Activated effector memory CD4-positive, alpha-beta T cell treated with Interleukin-2 at 50 U/mL for 16 hours (primary cell): ENCODE measurements at regions not wholly inside any gene's neighbourhood (a gene's known extent, or its start where the extent isn't known, plus 50 kb on each side); places are given as distances from the start of the nearest gene placed in this dataset.

ENCODE experiments used
- DNase-seq: peaks from one replicate; pipeline ENCODE4 v3.0.0-alpha.2; 2020

GRCh38 chr6:40714576-40715564 is 127.7 kb upstream of the LRFN2 start:
- no peak for DNase-seq

- no peak for DNase-seq
Measured at GRCh38 chr6:40714143-40714542, 127.0 kb upstream of the LRFN2 start.

GRCh38 chr6:40713002-40713719 is 126.0 kb upstream of the LRFN2 start:
- DNase-seq, result no peak

GRCh38 chr6:40710626-40711330 is 123.6 kb upstream of the LRFN2 start:
- DNase-seq, result no peak

- no peak for DNase-seq
Measured at GRCh38 chr6:40708049-40708448, 120.9 kb upstream of the LRFN2 start.

GRCh38 chr6:40706178-40706577 is 119.0 kb upstream of the LRFN2 start:
- DNase-seq, result no peak

- no peak for DNase-seq
Measured at GRCh38 chr6:40705354-40705753, 118.2 kb upstream of the LRFN2 start.

GRCh38 chr6:40701352-40702007 is 114.3 kb upstream of the LRFN2 start:
- DNase-seq, result no peak

GRCh38 chr6:40700006-40700580 is 112.9 kb upstream of the LRFN2 start:
- DNase-seq, result no peak

GRCh38 chr6:40695750-40696415 is 108.7 kb upstream of the LRFN2 start:
- no peak for DNase-seq

GRCh38 chr6:40695114-40695513 is 108.0 kb upstream of the LRFN2 start:
- DNase-seq, result no peak

- DNase-seq, result no peak
Measured at GRCh38 chr6:40693768-40694167, 106.6 kb upstream of the LRFN2 start.

- DNase-seq, result no peak
Measured at GRCh38 chr6:40692337-40692736, 105.2 kb upstream of the LRFN2 start.

GRCh38 chr6:40689185-40689584 is 102.0 kb upstream of the LRFN2 start:
- no peak for DNase-seq

GRCh38 chr6:40688214-40688761 is 101.1 kb upstream of the LRFN2 start:
- DNase-seq, result no peak

GRCh38 chr6:40685862-40686261 is 98.7 kb upstream of the LRFN2 start:
- DNase-seq, result no peak

GRCh38 chr6:40681622-40682021 is 94.5 kb upstream of the LRFN2 start:
- no peak for DNase-seq

GRCh38 chr6:40678941-40679340 is 91.8 kb upstream of the LRFN2 start:
- DNase-seq, result no peak

GRCh38 chr6:40674170-40674569 is 87.0 kb upstream of the LRFN2 start:
- no peak for DNase-seq

- no peak for DNase-seq
Measured at GRCh38 chr6:40672087-40672486, 84.9 kb upstream of the LRFN2 start.

- DNase-seq, result no peak
Measured at GRCh38 chr6:40671694-40672050, 84.5 kb upstream of the LRFN2 start.
